H9 (cell line): ENCODE measurements at regions not wholly inside any gene's neighbourhood (a gene's known extent, or its start where the extent isn't known, plus 50 kb on each side); places are given as distances from the start of the nearest gene placed in this dataset.

ENCODE experiments used
- DNase-seq: peaks from one replicate; pipeline ENCODE4 v3.0.0-alpha.2; 2017
- H2AFZ ChIP-seq: one replicate; pipeline ENCODE4 v1.6.1; 2013; ENCODE audit warnings: mild to moderate bottlenecking, low read length, control low read depth, moderate library complexity
- H2AK5ac ChIP-seq: 2 replicates; pipeline ENCODE4 v1.6.1; 2013; ENCODE audit warnings: low read length, control low read depth, mixed read lengths; ENCODE audit not compliant: insufficient read length
- H2BK120ac ChIP-seq: one replicate; pipeline ENCODE4 v1.6.1; 2013; ENCODE audit warnings: low read depth, mild to moderate bottlenecking, low read length, control low read depth, inconsistent platforms; ENCODE audit not compliant: poor library complexity, severe bottlenecking
- H2BK12ac ChIP-seq: 2 replicates; pipeline ENCODE4 v1.6.1; 2013; ENCODE audit warnings: low read length, control low read depth, mixed read lengths, low read depth; ENCODE audit not compliant: insufficient read length
- H2BK15ac ChIP-seq: 2 replicates; pipeline ENCODE4 v1.6.1; 2013; ENCODE audit warnings: low read depth, low read length, control low read depth
- H2BK20ac ChIP-seq: one replicate; pipeline ENCODE4 v1.6.1; 2013; ENCODE audit warnings: low read depth, mild to moderate bottlenecking, low read length, control low read depth, inconsistent platforms; ENCODE audit not compliant: poor library complexity, severe bottlenecking
- H2BK5ac ChIP-seq: 2 replicates; pipeline ENCODE4 v1.6.1; 2013; ENCODE audit warnings: low read length, control low read depth, mixed read lengths; ENCODE audit not compliant: insufficient read length
- H3K14ac ChIP-seq: 2 replicates; pipeline ENCODE4 v1.6.1; 2013; ENCODE audit warnings: low read length, control low read depth; ENCODE audit not compliant: insufficient read depth
- H3K18ac ChIP-seq: 2 replicates; pipeline ENCODE4 v1.6.1; 2013; ENCODE audit warnings: low read depth, mild to moderate bottlenecking, mixed read lengths, low read length, control low read depth; ENCODE audit not compliant: insufficient read length
- H3K23ac ChIP-seq: 2 replicates; pipeline ENCODE4 v1.6.1; 2013; ENCODE audit warnings: low read length, control low read depth, mixed read lengths, low read depth; ENCODE audit not compliant: insufficient read length
- H3K23me2 ChIP-seq: 2 replicates; pipeline ENCODE4 v1.6.1; 2013; ENCODE audit warnings: low read depth, mild to moderate bottlenecking, mixed read lengths, low read length, control low read depth; ENCODE audit not compliant: insufficient read length, poor library complexity, severe bottlenecking
- H3K27ac ChIP-seq: 2 replicates; pipeline ENCODE4 v1.5.1; 2013; ENCODE audit warnings: low read length, control low read depth, mixed read lengths, low read depth; ENCODE audit not compliant: insufficient read length
- H3K27me3 ChIP-seq: 2 replicates; pipeline ENCODE4 v1.6.1; 2013; ENCODE audit warnings: low read length, control low read depth, inconsistent platforms; ENCODE audit not compliant: insufficient read depth
- H3K4ac ChIP-seq: 2 replicates; pipeline ENCODE4 v1.6.1; 2013; ENCODE audit warnings: low read depth, mild to moderate bottlenecking, control low read depth, inconsistent platforms, low read length, moderate library complexity
- H3K4me1 ChIP-seq: 2 replicates; pipeline ENCODE4 v1.6.1; 2013; ENCODE audit warnings: low read length, control low read depth, inconsistent platforms; ENCODE audit not compliant: insufficient read depth
- H3K4me2 ChIP-seq: 2 replicates; pipeline ENCODE4 v1.6.1; 2013; ENCODE audit warnings: low read length, control low read depth, mixed read lengths; ENCODE audit not compliant: insufficient read length, insufficient read depth
- H3K56ac ChIP-seq: 2 replicates; pipeline ENCODE4 v1.6.1; 2013; ENCODE audit warnings: low read depth, mild to moderate bottlenecking, mixed read lengths, low read length, control low read depth; ENCODE audit not compliant: insufficient read length
- H3K79me1 ChIP-seq: 2 replicates; pipeline ENCODE4 v1.6.1; 2013; ENCODE audit warnings: low read depth, mild to moderate bottlenecking, moderate library complexity, low read length, control low read depth, inconsistent platforms; ENCODE audit not compliant: insufficient read depth, poor library complexity, severe bottlenecking
- H3K79me2 ChIP-seq: 2 replicates; pipeline ENCODE4 v1.6.1; 2013; ENCODE audit warnings: low read length, control low read depth, inconsistent platforms; ENCODE audit not compliant: insufficient read depth
- H3K9ac ChIP-seq: 2 replicates; pipeline ENCODE4 v1.6.1; 2013; ENCODE audit warnings: low read length, control low read depth, mixed read lengths; ENCODE audit not compliant: insufficient read length; ENCODE audit errors: extremely low read depth
- H3K9me3 ChIP-seq: one replicate; pipeline ENCODE4 v1.6.1; 2013; ENCODE audit warnings: low read depth, low read length, inconsistent platforms; ENCODE audit not compliant: control insufficient read depth
- H3T11ph ChIP-seq: one replicate; pipeline ENCODE4 v1.6.1; 2013; ENCODE audit warnings: mild to moderate bottlenecking, low read length, control low read depth, inconsistent platforms
- H4K20me1 ChIP-seq: one replicate; pipeline ENCODE4 v1.6.1; 2013; ENCODE audit not compliant: control insufficient read depth, insufficient read length, insufficient read depth
- H4K5ac ChIP-seq: 2 replicates; pipeline ENCODE4 v1.6.1; 2013; ENCODE audit warnings: low read depth, mild to moderate bottlenecking, mixed read lengths, low read length, control low read depth; ENCODE audit not compliant: insufficient read length
- H4K8ac ChIP-seq: replicated peaks from 2 replicates; pipeline ENCODE4 v1.6.1; 2013; ENCODE audit warnings: low read length, control low read depth, mixed read lengths, low read depth; ENCODE audit not compliant: insufficient read length
- H4K91ac ChIP-seq: 2 replicates; pipeline ENCODE4 v1.6.1; 2013; ENCODE audit warnings: low read depth, mild to moderate bottlenecking, moderate library complexity, mixed read lengths, low read length, control low read depth; ENCODE audit not compliant: insufficient read length
- H3K27ac Mint-ChIP-seq, 3 experiments: 2 replicates in 2 of 3; 3 replicates in 1 of 3; pipeline ENCODE4 v1.8.0; 2020 to 2021; ENCODE audit warnings: mixed read lengths in 3 of 3, mild to moderate bottlenecking in 1 of 3, moderate library complexity in 1 of 3
- H3K27me3 Mint-ChIP-seq: 2 replicates; pipeline ENCODE4 v1.8.0; 2021; ENCODE audit warnings: low read depth, mild to moderate bottlenecking, moderate library complexity, mixed read lengths
- H3K36me3 Mint-ChIP-seq, 3 experiments: 2 replicates in 2 of 3; 3 replicates in 1 of 3; pipeline ENCODE4 v1.8.0; 2020 to 2021; ENCODE audit warnings: low read depth in 3 of 3, mixed read lengths in 3 of 3; ENCODE audit not compliant: insufficient read depth in 1 of 3
- H3K4me1 Mint-ChIP-seq, 2 experiments: 2 replicates each; pipeline ENCODE4 v1.8.0; 2020; ENCODE audit warnings: mixed read lengths in 2 of 2
- H3K4me3 Mint-ChIP-seq, 2 experiments: 2 replicates in 1 of 2; 3 replicates in 1 of 2; pipeline ENCODE4 v1.8.0; 2020 to 2021; ENCODE audit warnings: mild to moderate bottlenecking in 2 of 2, mixed read lengths in 2 of 2, moderate library complexity in 1 of 2
- H3K9me3 Mint-ChIP-seq, 2 experiments: 2 replicates in 1 of 2; 3 replicates in 1 of 2; pipeline ENCODE4 v1.8.0; 2020; ENCODE audit warnings: mild to moderate bottlenecking in 2 of 2, mixed read lengths in 2 of 2, moderate library complexity in 1 of 2
- CTCF ChIP-seq: fragments of 200-600 bp; sonication (generic); conservative IDR thresholded peaks from 3 replicates; pipeline ENCODE4 v1.8.0; 2021; ENCODE audit warnings: antibody characterized with exemption, mild to moderate bottlenecking
- WGBS: extraction: QIAGEN DNeasy Blood & Tissue Kit; methylation state at CpG from one replicate; pipeline ENCODE4 v1.1.7; 2013; ENCODE audit warnings: missing lambda C conversion rate, low lambda C conversion rate, mixed read lengths; ENCODE audit not compliant: insufficient read length; ENCODE audit errors: extremely low coverage; 5-methylcytosine and 5-hydroxymethylcytosine counted together

DNA sequence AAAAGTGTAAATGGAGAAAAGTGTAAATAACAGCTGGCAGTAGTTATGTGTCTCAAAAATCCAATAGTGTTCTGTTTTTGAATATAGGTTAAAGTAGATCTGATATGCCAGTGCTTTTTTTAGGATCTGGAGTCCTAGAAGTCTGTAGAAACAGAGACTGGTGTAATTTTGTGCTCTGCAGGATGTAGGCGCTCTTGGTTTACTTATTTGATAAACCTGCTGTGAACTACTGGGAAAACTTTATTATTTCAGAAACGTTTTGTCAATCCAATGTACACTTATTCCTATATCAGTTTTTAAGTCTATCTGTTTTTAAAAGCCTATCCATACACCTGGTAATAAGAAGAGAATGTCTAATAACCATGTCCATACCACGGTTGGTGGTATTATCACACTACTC, 530.8 kb upstream of the ZNF804A start:
- H3K4me1 ChIP-seq, result no peaks in the 10 kb centered on the region
- no peaks in the 10 kb centered on the region for H3K79me1 ChIP-seq
- H3K27ac ChIP-seq, result no peak overlapping the region
- Mint-ChIP-seq H3K27me3 (no peaks in the 10 kb centered on the region), H3K4me1 (peaks cover 3% of the 10 kb centered on the region in 2 experiments; a peak in 3 of 4 replicates), H3K4me3 (no peak overlapping the region), H3K9me3 (no peaks in the 10 kb centered on the region), H3K36me3 (no peaks in the 10 kb centered on the region), H3K27ac (no peak overlapping the region; a peak in 1 of 7 replicates)
- H3K14ac ChIP-seq, result no peak overlapping the region
- H2BK12ac ChIP-seq, result no peak overlapping the region
- H4K20me1 ChIP-seq, result no peaks in the 10 kb centered on the region
- no peaks in the 10 kb centered on the region for H3K23me2 ChIP-seq
- WGBS, result no CpG with 5 or more reads among the region's 3 CpGs
- H3K4me2 ChIP-seq, result no peak overlapping the region
- no peak overlapping the region for H4K8ac ChIP-seq
- no peak overlapping the region for H3K23ac ChIP-seq
- no peaks in the 10 kb centered on the region for H3K27me3 ChIP-seq
- H3K4ac ChIP-seq, result no peak overlapping the region
- no peak overlapping the region for H3K9ac ChIP-seq
- H3K9me3 ChIP-seq, result no peaks in the 10 kb centered on the region
- no peak overlapping the region for H2AK5ac ChIP-seq
- no peak for DNase-seq
- H2BK15ac ChIP-seq, result no peak overlapping the region
- H3K56ac ChIP-seq, result no peak overlapping the region
- H2BK5ac ChIP-seq, result no peak overlapping the region
- H3K79me2 ChIP-seq, result no peaks in the 10 kb centered on the region
- no peak overlapping the region for H4K5ac ChIP-seq
- no peak overlapping the region for H4K91ac ChIP-seq
- no peak overlapping the region for H2AFZ ChIP-seq
- H3T11ph ChIP-seq, result no peak overlapping the region
- peak; percentile 73 for TF ChIP-seq CTCF
- H2BK20ac ChIP-seq, result no peak overlapping the region
- no peak overlapping the region for H2BK120ac ChIP-seq
- H3K18ac ChIP-seq, result no peak overlapping the region
